Colonic mucosa (tissue), 4 donors: ENCODE measurements at regions not wholly inside any gene's neighbourhood (a gene's known extent, or its start where the extent isn't known, plus 50 kb on each side); places are given as distances from the start of the nearest gene placed in this dataset.

Source experiments
- DNase-seq: peaks from one replicate; pipeline ENCODE4 v3.0.0-alpha.2; 2020
- H3K27ac ChIP-seq: fragments of 200-600 bp; one replicate; pipeline ENCODE4 v1.8.0; 2021
- H3K27me3 ChIP-seq: fragments of 200-600 bp; one replicate; pipeline ENCODE4 v1.8.0; 2021
- H3K36me3 ChIP-seq: fragments of 200-600 bp; one replicate; pipeline ENCODE4 v1.8.0; 2021
- H3K4me1 ChIP-seq: fragments of 200-600 bp; one replicate; pipeline ENCODE4 v1.8.0; 2021; ENCODE audit warnings: mild to moderate bottlenecking
- H3K4me3 ChIP-seq: fragments of 200-600 bp; one replicate; pipeline ENCODE4 v1.8.0; 2021
- H3K9ac ChIP-seq, 2 donors: one replicate each; pipeline ENCODE4 v1.7.0; 2013; ENCODE audit warnings: control low read depth in 2 of 2, low read depth in 2 of 2, low read length in 2 of 2
- H3K9me3 ChIP-seq: fragments of 200-600 bp; one replicate; pipeline ENCODE4 v1.8.0; 2021
- intact Hi-C: fragments of 100-400 bp; cut with DNase I; formaldehyde crosslinking; loops from one replicate; pipeline ENCODE4 v1.14.1; 2022
- TF ChIP-seq, protein P1 (sequence below): fragments of 200-600 bp; IDR thresholded peaks from one replicate; pipeline ENCODE4 v1.8.0; 2022; ENCODE audit warnings: antibody characterized with exemption, mild to moderate bottlenecking
- donor health status: healthy.
- donor health status: DM: no; HTN: no; CAD: no.
- donor health status: DM: no; HTN: no; CAD: no.

GRCh38 chr14:26741711-26742212, 143.9 kb upstream of the NOVA1 start:
- no peak overlapping the region for H3K4me3 ChIP-seq
- no peaks in the 10 kb centered on the region for H3K4me1 ChIP-seq
- no peak for DNase-seq
- no peak overlapping the region for H3K9ac ChIP-seq
- no peak overlapping the region for H3K27ac ChIP-seq
- no peaks in the 10 kb centered on the region for H3K27me3 ChIP-seq
- no peaks in the 10 kb centered on the region for H3K9me3 ChIP-seq
- TF ChIP-seq, protein P1, sequence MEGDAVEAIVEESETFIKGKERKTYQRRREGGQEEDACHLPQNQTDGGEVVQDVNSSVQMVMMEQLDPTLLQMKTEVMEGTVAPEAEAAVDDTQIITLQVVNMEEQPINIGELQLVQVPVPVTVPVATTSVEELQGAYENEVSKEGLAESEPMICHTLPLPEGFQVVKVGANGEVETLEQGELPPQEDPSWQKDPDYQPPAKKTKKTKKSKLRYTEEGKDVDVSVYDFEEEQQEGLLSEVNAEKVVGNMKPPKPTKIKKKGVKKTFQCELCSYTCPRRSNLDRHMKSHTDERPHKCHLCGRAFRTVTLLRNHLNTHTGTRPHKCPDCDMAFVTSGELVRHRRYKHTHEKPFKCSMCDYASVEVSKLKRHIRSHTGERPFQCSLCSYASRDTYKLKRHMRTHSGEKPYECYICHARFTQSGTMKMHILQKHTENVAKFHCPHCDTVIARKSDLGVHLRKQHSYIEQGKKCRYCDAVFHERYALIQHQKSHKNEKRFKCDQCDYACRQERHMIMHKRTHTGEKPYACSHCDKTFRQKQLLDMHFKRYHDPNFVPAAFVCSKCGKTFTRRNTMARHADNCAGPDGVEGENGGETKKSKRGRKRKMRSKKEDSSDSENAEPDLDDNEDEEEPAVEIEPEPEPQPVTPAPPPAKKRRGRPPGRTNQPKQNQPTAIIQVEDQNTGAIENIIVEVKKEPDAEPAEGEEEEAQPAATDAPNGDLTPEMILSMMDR: no peak
- H3K36me3 ChIP-seq: no peaks in the 10 kb centered on the region
- intact Hi-C loops: no loop called here

DNA sequence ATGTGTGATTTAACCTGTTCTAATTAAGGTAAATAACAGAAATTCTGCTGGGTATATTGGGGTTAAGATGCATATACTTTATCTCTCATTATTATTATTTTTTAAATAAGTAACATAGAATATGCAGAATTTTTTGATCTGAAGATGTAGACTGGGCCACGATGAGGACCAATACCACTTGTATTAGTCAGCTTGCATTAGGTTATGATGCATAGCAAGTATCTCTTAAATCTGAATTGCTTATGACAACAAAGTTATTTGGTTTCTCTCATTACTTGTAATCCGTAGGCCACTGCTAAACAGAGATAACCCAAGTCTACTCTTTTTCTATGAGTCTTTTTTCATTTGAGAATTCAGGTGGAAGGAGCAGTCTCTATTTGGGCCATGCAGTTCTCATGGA, 145.5 kb upstream of the NOVA1 start:
- no peaks in the 10 kb centered on the region for H3K27me3 ChIP-seq
- H3K36me3 ChIP-seq: no peaks in the 10 kb centered on the region
- DNase-seq: no peak
- no peak overlapping the region for H3K9ac ChIP-seq
- no peaks in the 10 kb centered on the region for H3K9me3 ChIP-seq
- intact Hi-C loops: no loop called here
- TF ChIP-seq, protein P1: no peak
- H3K4me3 ChIP-seq: no peak overlapping the region
- no peak overlapping the region for H3K27ac ChIP-seq
- H3K4me1 ChIP-seq: no peaks in the 10 kb centered on the region

DNA sequence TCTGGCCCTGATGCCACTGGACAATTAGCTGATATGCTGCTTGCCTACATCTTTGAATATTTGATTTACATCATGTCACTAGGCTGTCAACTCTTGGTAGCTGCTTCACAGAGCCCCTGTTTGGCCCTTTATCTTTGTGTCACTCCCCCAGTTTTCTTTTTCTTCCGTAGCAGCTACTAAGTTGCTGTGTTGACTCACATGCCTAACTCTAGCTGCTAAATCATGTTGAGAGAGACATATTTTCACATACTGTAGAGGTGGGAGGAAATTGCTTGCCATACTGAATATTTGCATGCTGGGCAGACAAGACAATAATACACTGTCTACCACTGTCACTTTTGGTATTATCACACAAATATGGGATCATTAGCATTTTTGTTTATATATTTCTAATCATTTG, 147.1 kb upstream of the NOVA1 start:
- H3K4me3 ChIP-seq: no peak overlapping the region
- H3K9me3 ChIP-seq: no peaks in the 10 kb centered on the region
- no peaks in the 10 kb centered on the region for H3K36me3 ChIP-seq
- H3K27ac ChIP-seq: no peak overlapping the region
- H3K4me1 ChIP-seq: no peaks in the 10 kb centered on the region
- no peaks in the 10 kb centered on the region for H3K27me3 ChIP-seq
- no peak overlapping the region for H3K9ac ChIP-seq
- DNase-seq: no peak
- TF ChIP-seq, protein P1: no peak
- intact Hi-C loops: no loop called here

GRCh38 chr14:26761532-26761931, 163.7 kb upstream of the NOVA1 start:
- Histone ChIP-seq H3K4me3 (no peak overlapping the region), H3K27ac (no peak overlapping the region), H3K9me3 (no peaks in the 10 kb centered on the region), H3K4me1 (no peaks in the 10 kb centered on the region), H3K36me3 (no peaks in the 10 kb centered on the region), H3K9ac (no peak overlapping the region), H3K27me3 (no peaks in the 10 kb centered on the region)
- intact Hi-C loops: no loop called here
- no peak for DNase-seq
- TF ChIP-seq, protein P1: no peak

DNA sequence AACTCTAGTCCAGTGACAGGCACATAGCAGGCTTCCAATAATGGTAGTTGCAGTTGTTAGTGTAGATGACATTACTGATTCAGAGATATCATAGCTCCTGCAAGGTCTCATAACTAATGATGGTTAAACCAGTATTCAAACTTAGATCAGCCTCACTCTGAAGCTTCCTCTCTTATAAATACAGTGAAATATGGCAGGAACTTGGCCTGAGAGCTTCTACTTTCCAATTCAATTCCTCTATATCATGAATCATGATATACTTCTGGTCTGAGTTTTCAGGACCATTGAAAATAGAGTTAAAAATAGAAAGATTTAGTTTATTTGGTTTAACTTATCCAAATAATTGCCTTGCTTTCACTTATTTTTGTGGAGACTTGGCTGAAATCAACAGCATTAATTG, 167.5 kb upstream of the NOVA1 start:
- H3K4me1 ChIP-seq: no peaks in the 10 kb centered on the region

More for the DNA sequence above, 167.5 kb upstream of the NOVA1 start:
- intact Hi-C loops: no loop called here
- TF ChIP-seq, protein P1: no peak
- no peak overlapping the region for H3K27ac ChIP-seq
- H3K9ac ChIP-seq: no peak overlapping the region
- H3K9me3 ChIP-seq: no peaks in the 10 kb centered on the region
- no peaks in the 10 kb centered on the region for H3K27me3 ChIP-seq
- H3K36me3 ChIP-seq: no peaks in the 10 kb centered on the region
- DNase-seq: no peak
- H3K4me3 ChIP-seq: no peak overlapping the region
